ENCODE measurements at regions not wholly inside any gene's neighbourhood (a gene's known extent, or its start where the extent isn't known, plus 50 kb on each side); places are given as distances from the start of the nearest gene placed in this dataset.

DNA sequence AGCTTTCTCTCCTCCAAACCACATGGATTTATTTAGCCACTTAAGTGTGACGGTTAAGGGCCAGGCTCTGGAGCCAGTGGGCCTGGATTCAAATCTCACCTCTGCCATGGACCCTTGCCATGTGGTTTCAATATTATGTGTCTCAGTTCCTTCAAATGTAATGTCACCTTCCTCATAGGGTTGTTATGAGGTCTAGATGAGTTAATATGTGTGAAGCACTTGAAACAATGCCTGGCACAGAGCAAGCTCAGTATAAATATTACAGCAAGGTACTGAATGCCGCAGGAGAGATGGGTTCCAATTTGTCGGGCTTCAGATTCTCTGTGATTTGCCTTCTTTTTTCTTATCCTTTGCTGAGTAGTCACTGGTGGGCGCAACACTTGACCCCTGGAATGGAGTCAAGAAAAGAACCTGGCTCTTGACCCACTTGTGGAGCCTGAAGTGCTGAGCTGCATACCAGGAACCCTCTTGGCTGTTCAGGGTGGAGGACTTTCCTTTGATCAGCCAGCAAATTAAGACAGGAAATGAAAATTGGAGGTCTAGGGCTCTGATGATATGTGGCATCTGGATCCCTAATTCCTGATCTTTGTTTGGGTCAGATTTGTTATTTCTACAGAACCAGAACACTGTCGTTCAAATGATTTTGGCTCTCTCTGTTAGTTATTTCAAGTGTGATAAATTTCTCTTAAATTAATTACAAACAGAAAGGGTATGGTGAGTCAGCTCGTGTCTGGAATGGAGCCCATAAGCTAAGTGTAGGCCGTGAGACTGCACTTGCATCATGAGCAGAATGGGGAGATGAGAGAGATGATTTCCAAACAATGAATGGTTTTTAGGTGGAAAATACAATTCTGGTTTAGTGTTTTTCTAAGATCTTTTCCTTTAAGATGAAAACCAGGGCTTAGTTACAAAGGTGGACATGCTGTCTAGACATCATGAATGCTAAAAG is 293.0 kb downstream of the KCNS3 start:
- DNase-seq (ENCODE audit: low read depth, low spot score), result no peak
- no peaks in the 10 kb centered on the region for H3K9me3 ChIP-seq (replicated peaks; ENCODE audit: control insufficient read depth, insufficient read depth, low read length)
- H2AFZ ChIP-seq (ENCODE audit: low read depth, low read length), result no peak overlapping the region
- H3K4me3 ChIP-seq (replicated peaks in 1 of 3; ENCODE audit: insufficient read depth in 1 of 3, low read depth in 1 of 3, low read length in 3 of 3), result no peak overlapping the region
- H3K36me3 ChIP-seq (ENCODE audit: control insufficient read depth in 2 of 2, extremely low read depth in 1 of 2, insufficient read depth in 2 of 2, low read length in 2 of 2), result no peaks in the 10 kb centered on the region
- no peak for TF ChIP-seq POLR2AphosphoS5 (IDR thresholded peaks at IDR 0.05; ENCODE audit: insufficient read depth, low read depth, low read length)
- no peak for TF ChIP-seq GATA2 (IDR thresholded peaks at IDR 0.05; ENCODE audit: insufficient read depth, insufficient read length, low read depth, low read length)
- TF ChIP-seq, protein P1, sequence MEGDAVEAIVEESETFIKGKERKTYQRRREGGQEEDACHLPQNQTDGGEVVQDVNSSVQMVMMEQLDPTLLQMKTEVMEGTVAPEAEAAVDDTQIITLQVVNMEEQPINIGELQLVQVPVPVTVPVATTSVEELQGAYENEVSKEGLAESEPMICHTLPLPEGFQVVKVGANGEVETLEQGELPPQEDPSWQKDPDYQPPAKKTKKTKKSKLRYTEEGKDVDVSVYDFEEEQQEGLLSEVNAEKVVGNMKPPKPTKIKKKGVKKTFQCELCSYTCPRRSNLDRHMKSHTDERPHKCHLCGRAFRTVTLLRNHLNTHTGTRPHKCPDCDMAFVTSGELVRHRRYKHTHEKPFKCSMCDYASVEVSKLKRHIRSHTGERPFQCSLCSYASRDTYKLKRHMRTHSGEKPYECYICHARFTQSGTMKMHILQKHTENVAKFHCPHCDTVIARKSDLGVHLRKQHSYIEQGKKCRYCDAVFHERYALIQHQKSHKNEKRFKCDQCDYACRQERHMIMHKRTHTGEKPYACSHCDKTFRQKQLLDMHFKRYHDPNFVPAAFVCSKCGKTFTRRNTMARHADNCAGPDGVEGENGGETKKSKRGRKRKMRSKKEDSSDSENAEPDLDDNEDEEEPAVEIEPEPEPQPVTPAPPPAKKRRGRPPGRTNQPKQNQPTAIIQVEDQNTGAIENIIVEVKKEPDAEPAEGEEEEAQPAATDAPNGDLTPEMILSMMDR (IDR thresholded peaks at IDR 0.05; ENCODE audit: extremely low read depth in 1 of 2, insufficient read depth in 1 of 2, low read depth in 1 of 2, low read length in 2 of 2), result no peak
- no peak for TF ChIP-seq POLR2A (IDR thresholded peaks at IDR 0.05; ENCODE audit: low read depth, low read length)
- TF ChIP-seq FOS (IDR thresholded peaks at IDR 0.05; ENCODE audit: borderline replicate concordance, insufficient read depth, low read length), result no peak
- TF ChIP-seq, protein P2, sequence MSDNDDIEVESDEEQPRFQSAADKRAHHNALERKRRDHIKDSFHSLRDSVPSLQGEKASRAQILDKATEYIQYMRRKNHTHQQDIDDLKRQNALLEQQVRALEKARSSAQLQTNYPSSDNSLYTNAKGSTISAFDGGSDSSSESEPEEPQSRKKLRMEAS (IDR thresholded peaks at IDR 0.05; ENCODE audit: insufficient read depth, insufficient read length), result no peak
- no peak for TF ChIP-seq EZH2 (IDR thresholded peaks at IDR 0.05; ENCODE audit: borderline replicate concordance, low read depth, low read length, severe bottlenecking)
- no peak for TF ChIP-seq JUN (IDR thresholded peaks at IDR 0.05; ENCODE audit: borderline replicate concordance, insufficient read depth, insufficient read length, low read depth)
- no peak for TF ChIP-seq MYC (IDR thresholded peaks at IDR 0.05; ENCODE audit: low read depth, low read length)
- no peaks in the 10 kb centered on the region for H3K27me3 ChIP-seq (ENCODE audit: control insufficient read depth in 2 of 2, insufficient read depth in 2 of 2, low read length in 2 of 2)
- dilution Hi-C loops (cut with MboI; ENCODE audit: extremely low pct_ligation_motif_present, low sequenced_read_pairs) (no loop called here), intact Hi-C loops (cut with micrococcal nuclease) (no loop called here)
- FAIRE-seq, result no peak
- H3K79me2 ChIP-seq (ENCODE audit: control insufficient read depth, insufficient read depth, low read length), result no peaks in the 10 kb centered on the region
- POLR2A ChIA-PET, result no interaction called here
- no peaks in the 10 kb centered on the region for H4K20me1 ChIP-seq (replicated peaks; ENCODE audit: control insufficient read depth, extremely low read depth, insufficient read depth, low read length)
- H3K4me1 ChIP-seq (ENCODE audit: control insufficient read depth, extremely low read depth, insufficient read depth, low read length), result no peaks in the 10 kb centered on the region
- H3K27ac ChIP-seq (ENCODE audit: insufficient read depth, low read depth, low read length), result no peak overlapping the region
- H3K9me1 ChIP-seq (replicated peaks; ENCODE audit: control insufficient read depth, extremely low read depth, insufficient read depth, low read length), result no peaks in the 10 kb centered on the region
- no peak overlapping the region for H3K4me2 ChIP-seq (ENCODE audit: insufficient read depth, low read length)
- BruUV-seq (replicated peaks), result no TSS peak
- H3K9ac ChIP-seq (replicated peaks; ENCODE audit: extremely low read depth, insufficient read depth, low read length), result no peak overlapping the region
- CTCF ChIA-PET, result interaction anchor here (1.0 to 1.3 kb wide), 2 partner anchors 9 to 207 kb away, joined by 4 read pairs; no protein-coding TSS in a partner anchor

Measured in endothelial cell of umbilical vein (primary cell).